ENCODE measurements at regions not wholly inside any gene's neighbourhood (a gene's known extent, or its start where the extent isn't known, plus 50 kb on each side); places are given as distances from the start of the nearest gene placed in this dataset.

GRCh38 chr7:33706771-33707200 lies 198.6 kb upstream of the BMPER start:
- no peak for DNase-seq (ENCODE audit: extremely low read depth, low read depth)
- TF ChIP-seq, protein P1, sequence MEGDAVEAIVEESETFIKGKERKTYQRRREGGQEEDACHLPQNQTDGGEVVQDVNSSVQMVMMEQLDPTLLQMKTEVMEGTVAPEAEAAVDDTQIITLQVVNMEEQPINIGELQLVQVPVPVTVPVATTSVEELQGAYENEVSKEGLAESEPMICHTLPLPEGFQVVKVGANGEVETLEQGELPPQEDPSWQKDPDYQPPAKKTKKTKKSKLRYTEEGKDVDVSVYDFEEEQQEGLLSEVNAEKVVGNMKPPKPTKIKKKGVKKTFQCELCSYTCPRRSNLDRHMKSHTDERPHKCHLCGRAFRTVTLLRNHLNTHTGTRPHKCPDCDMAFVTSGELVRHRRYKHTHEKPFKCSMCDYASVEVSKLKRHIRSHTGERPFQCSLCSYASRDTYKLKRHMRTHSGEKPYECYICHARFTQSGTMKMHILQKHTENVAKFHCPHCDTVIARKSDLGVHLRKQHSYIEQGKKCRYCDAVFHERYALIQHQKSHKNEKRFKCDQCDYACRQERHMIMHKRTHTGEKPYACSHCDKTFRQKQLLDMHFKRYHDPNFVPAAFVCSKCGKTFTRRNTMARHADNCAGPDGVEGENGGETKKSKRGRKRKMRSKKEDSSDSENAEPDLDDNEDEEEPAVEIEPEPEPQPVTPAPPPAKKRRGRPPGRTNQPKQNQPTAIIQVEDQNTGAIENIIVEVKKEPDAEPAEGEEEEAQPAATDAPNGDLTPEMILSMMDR (IDR thresholded peaks at IDR 0.05; ENCODE audit: low read depth, low read length, missing control alignments) = no peak

GRCh38 chr7:33707427-33707826 lies 197.9 kb upstream of the BMPER start:
- TF ChIP-seq, protein P1 (IDR thresholded peaks at IDR 0.05; ENCODE audit: low read depth, low read length, missing control alignments) = no peak
- peak; percentile 31 for DNase-seq (ENCODE audit: extremely low read depth, low read depth)
- no peak overlapping the region for H3K4me3 ChIP-seq (replicated peaks; ENCODE audit: low read depth, low read length)

More at GRCh38 chr7:33706771-33707200, 198.6 kb upstream of the BMPER start:
- no peak overlapping the region for H3K4me3 ChIP-seq (replicated peaks; ENCODE audit: low read depth, low read length)

GRCh38 chr7:33710608-33711007 lies 194.7 kb upstream of the BMPER start:
- H3K4me3 ChIP-seq (replicated peaks; ENCODE audit: low read depth, low read length) = no peak overlapping the region
- TF ChIP-seq, protein P1 (IDR thresholded peaks at IDR 0.05; ENCODE audit: low read depth, low read length, missing control alignments) = no peak
- no peak for DNase-seq (ENCODE audit: extremely low read depth, low read depth)

DNA sequence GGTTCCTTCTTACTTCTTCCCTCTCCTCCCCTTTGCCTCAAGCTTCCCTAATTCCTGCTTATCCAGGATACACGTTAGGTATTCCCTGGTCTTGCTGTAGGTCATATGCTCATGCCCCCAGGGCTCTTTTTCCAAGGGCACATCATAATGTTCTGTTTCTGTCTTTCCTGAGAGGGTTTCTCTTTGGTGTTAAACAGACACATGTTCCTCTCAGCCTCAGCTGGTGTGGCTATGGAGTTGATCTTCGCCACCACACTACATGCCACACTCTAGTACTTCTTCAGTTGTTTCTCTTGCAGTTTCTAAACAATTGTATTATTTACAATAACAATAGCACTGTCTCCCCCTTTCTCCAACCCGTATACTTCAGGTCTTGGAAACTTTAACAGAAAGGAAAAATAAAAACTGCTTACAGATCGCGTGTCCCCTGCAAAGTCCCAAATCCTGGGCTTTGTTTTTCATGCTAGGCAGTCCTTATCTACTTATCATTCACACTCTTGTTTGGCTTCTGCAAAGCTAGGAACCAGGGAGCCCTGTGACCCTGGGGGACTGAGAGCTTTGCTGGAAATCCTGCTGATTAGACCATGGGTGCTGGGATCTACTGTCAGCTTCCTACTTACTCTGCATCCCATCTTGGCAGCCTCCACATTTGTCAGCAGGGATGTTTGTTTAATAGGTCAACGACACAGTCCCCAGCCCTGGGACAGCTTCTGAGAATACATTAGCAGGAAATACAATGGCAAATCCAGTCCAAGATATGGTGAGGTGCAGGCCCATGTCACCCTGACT lies 193.9 kb upstream of the BMPER start:
- H3K4me3 ChIP-seq (replicated peaks; ENCODE audit: low read depth, low read length) = no peak overlapping the region
- TF ChIP-seq, protein P1 (IDR thresholded peaks at IDR 0.05; ENCODE audit: low read depth, low read length, missing control alignments) = no peak
- DNase-seq (ENCODE audit: extremely low read depth, low read depth) = no peak

- no peak overlapping the region for H3K4me3 ChIP-seq (replicated peaks; ENCODE audit: low read depth, low read length)
- TF ChIP-seq, protein P1 (IDR thresholded peaks at IDR 0.05; ENCODE audit: low read depth, low read length, missing control alignments) = no peak
- no peak for DNase-seq (ENCODE audit: extremely low read depth, low read depth)
Measured at GRCh38 chr7:33712020-33712414, 193.3 kb upstream of the BMPER start.

- TF ChIP-seq, protein P1 (IDR thresholded peaks at IDR 0.05; ENCODE audit: low read depth, low read length, missing control alignments) = no peak
- DNase-seq (ENCODE audit: extremely low read depth, low read depth) = no peak
- no peak overlapping the region for H3K4me3 ChIP-seq (replicated peaks; ENCODE audit: low read depth, low read length)
Measured at GRCh38 chr7:33714208-33714607, 191.1 kb upstream of the BMPER start.
